DMS53 treated with DMSO at 0.1 percent for 48 hours (cell line): ENCODE measurements at regions not wholly inside any gene's neighbourhood (a gene's known extent, or its start where the extent isn't known, plus 50 kb on each side); places are given as distances from the start of the nearest gene placed in this dataset.
"Not testable (repeated sequence)": the region's sequence is repeated elsewhere in the genome, so short reads cannot be mapped to it uniquely, and the experiment has no call there.

Experiments
- DNase-seq: peaks from one replicate; lab custom pipeline; 2025; ENCODE audit not compliant: unreplicated experiment; lab: John Stamatoyannopoulos, UW

DNA sequence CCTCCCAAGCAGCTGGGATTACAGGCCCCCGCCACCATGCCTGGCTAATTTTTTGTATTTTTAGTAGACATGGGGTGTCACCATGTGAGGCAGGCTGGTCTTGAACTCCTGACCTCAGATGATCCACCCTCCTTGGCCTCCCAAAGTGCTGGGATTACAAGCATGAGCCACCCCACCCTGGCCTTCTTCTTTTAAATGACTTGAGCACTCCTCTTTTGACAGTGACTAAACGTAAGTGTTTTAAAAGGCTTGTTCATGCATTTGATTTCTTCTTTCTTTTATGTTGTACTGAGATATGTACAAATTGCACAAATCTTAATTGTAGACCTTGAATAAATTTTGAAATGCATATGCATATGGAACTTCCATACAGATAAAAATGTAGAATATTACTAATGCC, 337.9 kb downstream of the CETN3 start:
- DNase-seq: no peak

DNA sequence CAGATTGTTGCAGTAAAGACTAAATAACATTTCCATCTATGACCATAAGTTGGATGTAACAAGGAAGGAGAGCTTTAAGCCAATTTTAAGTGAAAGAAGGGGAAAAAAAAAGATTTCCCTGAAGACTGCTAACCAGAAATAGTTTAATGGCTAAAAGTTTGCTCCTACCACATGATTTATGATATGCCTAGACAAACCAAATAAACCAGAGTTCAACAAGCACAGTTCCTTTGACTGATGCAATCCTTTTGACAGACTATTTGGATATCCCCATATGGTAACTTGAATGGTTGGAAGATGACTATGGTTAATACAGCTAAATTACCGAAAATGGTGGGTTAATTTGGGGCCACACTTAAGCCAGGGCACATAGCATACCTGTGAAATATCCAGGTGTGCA, 338.5 kb downstream of the CETN3 start:
- DNase-seq: no peak

DNA sequence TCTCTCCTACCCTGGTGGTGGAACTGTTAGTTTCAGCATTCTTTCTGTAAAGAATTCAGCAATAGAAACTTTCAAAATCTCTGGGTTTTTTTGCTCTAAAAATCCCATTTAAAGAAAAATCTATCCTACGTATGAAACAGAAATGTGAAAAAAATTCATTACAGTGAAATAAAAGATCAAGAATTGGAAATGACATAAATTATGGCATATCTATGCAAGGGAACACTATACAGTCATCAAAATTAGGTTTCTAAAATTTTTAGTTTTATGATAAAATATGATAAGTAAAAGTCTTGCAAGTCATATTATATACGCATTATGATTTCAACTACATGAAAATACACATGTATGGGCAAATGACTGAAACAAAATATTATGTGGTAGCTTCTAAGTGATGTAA, 342.6 kb downstream of the CETN3 start:
- DNase-seq: no peak

DNA sequence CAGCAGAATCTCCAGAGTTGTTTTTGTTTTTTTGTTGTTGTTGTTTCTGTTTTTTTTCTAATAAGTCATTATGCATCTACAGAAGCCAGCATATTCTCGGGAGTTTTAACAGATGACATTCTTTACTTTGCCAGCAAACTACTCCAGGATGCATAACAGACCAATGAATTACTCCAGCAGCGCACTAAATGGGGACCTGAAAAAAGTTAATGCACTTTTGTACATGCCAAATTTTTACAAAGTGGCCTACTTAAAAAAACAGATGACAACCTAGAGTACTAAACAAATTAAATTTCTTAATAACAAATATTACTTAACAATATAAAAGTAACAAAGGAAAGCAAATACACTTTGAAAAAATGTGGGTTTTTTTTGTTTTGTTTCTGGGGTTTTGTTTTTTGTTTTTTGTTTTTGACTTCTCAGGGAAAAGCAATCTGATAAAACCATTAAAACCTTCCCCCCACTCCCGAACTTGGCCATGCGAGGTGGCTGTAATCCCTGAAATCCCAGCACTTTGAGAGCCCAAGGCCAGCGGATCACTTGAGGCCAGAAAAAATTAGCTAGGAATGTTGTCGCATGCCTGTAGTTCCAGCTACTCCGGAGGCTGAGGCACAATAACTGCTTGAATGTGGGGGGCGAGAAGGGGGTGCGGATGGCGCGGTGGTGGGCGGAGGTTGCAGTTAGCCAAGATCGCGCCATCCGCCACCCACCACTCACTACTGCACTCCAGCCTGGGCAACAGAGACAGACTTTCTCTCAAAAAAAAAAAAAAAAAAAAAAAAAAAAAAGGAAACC, 352.4 kb downstream of the CETN3 start:
- DNase-seq: no peak

DNA sequence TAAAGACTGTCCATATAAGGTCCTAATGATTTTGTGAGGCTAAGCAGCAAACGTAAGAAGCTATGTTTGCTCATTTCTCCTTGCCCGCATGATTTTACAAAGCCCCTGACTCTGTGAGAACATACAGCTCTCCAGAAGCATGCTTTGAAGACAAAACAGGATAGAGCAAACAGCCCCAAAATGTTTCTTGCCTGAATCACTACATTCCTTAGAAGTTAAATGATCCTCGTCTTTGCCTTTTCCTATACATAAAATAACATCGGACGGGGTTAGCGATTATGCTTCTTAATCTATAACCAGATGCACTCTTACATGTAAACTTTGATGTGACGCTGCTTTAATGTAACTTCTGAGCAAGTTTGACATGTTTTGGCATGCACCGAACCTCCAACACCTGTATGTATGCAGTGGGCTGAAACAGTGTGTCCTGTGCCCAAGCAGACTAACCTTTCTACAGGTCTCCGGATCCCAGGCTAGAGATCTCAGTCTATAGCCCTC, 353.7 kb downstream of the CETN3 start:
- no peak for DNase-seq

DNA sequence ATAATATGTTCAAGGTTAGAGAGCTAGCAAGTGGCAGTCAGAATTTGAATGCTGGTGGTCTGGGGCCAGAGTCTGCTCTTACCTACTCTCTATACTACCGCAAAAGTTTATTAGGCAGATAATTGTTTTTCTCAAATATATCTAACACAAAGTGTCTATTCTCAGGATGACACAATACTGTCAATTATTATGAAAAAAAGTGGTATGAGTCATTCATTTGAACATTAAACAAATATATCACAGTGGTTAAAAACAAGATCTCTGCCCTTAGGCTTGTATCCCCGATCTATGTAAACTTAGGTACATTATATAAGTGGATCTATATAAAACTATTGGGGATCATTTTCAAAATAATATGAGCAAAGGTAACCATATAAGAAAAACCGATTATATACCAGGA, 354.9 kb downstream of the CETN3 start:
- DNase-seq: peak; percentile 14

DNA sequence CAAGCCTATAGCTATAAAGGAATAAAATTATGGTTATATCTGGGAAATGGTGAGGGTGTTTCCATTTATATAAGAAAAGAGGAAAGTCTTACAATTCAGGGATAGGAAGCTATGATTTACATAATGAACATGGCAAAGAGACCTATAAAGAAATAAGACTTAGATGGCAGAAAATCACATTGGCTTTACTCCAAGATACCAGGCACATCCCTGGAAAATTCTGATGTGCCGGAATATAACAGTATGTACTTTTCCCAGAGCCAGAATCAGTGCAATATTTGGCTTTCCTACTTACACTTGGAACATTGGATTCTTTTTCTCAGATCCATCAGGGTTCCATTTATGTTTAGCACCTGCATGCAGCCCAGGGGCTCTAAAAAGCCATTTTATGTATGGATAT, 357.8 kb downstream of the CETN3 start:
- DNase-seq: no peak

DNA sequence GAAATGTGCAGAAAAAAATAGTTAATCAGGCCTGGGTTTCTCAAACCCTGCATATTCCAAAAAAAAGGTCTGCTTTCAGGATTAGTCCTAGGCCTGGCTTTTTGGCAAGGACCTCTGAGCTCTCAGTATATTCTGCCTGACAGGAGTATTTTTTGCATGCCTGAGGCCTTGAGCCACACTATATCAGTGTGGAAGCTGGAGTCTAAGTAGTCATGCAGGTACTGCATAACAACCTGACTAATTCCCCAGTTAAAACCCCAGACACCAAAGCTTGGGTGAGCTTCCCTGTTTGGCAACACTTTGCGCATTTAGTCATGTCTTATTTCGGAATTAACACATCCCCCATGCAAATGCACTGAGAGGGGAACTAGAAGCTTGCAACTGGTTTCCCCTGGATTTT, 359.5 kb downstream of the CETN3 start:
- DNase-seq: no peak

DNA sequence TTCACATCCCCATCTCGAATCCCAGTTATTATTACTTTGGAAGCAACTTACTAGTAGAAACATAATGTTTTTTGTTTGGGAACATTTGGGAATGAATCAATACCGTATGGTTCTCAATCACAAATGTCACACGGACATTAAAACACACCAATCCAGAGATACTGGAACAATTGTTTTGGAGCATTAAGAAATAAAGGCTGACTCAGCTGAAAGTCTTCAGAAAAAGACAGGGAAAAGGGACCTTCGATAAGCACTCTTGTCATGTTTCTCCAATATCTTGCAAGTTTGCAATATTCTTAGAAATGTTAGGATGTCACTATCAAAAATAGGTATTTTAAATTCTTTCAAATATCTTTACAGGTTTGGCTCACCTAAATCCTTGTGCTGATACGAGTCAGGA, 362.4 kb downstream of the CETN3 start:
- DNase-seq: no peak

DNA sequence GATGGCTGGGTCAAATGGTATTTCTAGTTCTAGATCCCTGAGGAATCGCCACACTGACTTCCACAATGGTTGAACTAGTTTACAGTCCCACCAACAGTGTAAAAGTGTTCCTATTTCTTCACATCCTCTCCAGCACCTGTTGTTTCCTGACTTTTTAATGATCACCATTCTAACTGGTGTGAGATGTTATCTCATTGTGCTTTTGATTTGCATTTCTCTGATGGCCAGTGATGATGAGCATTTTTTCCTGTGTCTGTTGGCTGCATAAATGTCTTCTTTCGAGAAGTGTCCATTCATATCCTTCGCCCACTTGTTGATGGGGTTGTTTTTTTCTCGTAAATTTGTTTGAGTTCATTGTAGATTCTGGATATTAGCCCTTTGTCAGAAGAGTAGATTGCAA, 369.5 kb downstream of the CETN3 start:
- DNase-seq: not testable (repeated sequence)

DNA sequence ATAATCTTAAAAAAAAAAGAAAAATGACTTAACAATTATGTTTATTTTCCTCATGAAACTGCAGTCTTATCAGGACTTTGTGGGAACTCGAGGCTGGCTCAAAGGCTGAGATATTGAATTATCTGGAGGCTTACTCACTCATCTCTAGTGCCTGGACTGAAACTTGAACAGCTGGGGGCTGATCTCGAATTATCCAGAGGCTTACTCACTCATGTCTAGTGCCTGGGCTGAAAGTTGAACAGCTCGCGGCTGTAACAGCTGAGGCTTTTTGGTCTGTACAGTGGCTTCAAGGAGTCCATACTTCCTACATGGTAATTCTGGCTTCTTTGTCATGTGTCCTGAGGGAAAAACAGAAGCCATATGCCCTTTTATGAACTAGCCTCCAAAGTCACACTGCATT, 371.9 kb downstream of the CETN3 start:
- no peak for DNase-seq

DNA sequence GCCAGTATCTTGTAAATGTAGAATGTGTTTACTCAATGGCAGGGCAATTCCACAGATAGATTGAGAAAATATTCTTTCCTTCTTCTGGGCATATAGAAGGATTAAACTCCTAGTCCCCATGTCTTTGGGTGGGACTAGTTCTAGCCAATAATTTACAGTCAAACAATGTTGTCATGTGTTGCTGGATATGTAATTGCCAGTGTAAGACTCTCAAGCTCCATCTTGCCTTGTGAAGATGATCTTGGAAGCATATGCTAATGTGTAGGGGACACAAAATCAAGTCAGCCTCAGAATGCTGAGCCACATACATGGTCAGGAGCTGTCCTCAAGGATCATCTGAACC, 386.9 kb downstream of the CETN3 start:
- DNase-seq: no peak

DNA sequence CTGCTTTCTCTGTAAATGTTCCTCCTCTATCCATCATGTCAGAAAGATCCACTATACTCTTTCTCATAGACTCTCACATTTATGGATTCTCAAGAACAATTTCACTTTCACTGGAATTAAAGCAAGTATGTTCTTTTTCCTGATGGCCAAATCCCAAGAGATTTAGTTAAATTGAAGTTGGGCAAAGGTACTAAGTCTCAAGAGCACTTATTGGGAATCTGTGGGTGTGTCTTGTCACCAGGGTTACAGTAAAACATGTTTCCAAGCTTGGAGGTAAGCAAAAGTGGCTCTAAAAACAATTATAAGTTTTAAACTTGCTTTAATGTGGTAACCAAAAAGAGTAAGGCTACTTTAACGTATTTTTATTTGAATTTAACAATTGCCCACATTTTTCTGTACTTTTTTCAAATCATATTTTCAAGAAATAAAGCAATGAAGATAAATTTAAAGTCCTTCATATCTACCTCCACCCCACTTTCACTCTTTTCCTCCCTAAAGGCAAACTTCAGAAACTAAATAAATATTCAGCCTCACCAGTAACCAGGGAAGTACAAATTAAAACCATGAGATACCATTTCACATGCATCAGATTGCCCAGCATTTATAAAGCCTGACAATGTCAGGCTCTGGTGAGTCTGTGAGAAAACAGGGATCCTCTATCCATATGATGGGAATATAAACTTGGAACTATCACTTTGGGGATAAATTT, 387.4 kb downstream of the CETN3 start:
- DNase-seq: no peak

DNA sequence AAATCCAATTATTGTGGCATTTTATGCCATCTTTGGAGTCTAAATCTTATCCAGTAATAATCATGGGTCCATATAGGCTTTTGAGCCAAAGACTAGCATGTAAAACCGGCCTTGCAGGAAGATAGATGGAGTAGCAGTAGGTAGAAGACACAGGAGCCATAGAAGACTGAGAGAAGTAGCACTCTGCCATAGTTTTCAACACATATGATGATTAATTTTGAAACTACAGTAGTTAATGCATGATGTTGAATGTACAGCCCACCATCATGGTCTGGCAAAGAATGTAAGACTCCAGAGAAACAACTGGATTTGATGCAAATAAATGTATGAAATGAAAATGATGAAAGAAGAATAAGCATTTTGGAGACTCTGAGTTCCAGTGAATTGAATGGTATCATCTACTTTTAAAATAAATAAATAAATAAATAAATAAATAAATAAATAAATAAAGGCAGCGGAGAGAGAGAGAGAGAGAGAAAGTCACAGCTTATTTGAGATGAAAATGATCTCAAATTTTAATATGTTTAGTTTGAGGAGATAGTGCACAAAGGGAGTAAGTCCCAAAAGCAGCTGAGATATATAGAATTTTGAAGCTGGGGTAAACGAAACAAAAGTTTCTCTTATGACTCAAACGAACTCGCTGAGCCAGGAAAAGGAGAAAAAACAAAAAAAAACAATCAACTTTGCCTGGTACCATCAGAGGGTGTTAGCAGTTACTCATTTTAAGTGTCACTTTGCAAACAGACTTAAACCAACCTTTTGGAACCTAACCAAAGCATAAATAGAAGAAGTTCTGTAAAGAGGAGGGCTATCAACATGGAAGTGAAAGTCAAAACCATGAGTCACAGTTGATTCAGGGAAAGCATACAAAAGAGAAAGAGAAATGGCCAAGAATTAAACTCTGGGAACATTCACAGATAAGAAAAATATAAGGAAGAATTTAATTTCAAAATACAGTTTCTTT, 388.7 kb downstream of the CETN3 start:
- DNase-seq: peak; percentile 81

DNA sequence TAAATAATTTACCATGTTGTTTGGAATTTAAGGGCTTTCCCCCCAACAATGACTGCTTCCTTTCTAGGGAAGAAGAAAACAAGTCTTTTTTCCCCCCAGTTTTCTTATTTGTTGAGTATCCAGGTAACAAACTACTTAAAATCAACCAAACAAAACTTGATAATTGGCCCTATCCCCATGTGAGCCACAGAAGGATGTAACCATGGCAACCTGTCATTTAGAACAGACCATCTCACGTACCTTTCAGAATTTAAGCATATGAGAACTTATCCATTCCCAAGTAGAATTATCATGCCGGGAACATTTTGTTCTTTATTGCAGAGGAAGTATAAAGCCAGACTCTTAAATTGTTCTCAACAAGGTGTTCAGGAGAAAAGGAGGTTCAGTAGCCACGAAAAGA, 392.3 kb downstream of the CETN3 start:
- no peak for DNase-seq

DNA sequence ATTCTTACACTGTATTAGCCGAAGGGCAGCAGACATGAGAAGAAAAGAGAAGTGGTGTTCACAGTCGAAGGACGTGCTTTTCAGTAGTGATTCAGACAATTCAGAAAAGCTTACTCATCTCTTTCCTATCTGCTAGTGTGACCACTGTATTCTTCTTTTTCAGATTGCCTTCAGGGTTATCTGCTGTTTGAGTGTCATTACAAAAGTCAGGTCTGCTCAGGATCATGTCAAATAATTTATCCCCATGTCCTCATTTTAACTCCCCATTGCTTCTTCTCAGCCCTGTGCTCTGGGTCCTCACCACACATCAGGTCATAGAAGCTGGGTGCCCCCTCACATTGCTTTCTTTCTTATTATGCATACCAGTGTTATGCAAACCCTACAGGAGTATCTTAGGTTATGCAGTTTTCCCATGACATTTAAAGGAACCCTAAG, 394.0 kb downstream of the CETN3 start:
- DNase-seq: no peak

DNA sequence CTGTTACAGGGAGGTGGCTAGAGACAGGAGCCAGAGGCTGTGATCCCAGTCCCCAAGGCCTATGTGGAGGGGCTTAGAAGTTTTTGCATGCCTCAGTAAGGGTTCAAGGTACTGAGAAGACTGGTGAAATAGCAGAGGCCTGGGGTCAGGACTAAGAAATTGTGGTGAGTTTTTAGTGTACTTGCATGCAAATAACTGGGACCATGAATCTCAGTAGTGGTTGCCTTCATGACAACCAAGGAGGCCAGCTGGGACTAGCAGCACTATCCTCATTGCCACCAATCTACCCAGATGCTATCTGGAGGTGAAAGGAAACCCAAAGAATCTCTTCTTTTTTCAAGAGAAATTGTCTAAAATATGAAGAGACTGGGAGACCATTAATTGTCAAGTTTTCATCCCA, 395.1 kb downstream of the CETN3 start:
- no peak for DNase-seq

DNA sequence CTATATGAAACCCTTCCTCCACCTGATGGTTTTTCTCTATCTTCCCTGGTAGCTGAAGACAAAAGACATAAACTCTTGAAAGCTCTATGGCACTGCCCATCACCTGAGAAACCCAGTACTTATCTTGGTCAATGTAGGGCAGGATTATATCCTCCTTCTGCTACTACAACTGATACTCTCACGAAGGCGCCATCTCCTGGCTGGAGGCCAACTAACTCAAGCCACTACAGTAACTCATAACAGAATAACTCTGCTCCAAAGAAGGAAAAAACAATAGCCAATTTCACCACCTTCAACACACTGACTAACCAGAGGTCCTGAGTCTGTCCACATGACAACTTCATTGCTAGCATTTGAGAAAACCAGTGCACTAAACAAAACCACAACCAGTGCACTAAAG, 409.2 kb downstream of the CETN3 start:
- no peak for DNase-seq

DNA sequence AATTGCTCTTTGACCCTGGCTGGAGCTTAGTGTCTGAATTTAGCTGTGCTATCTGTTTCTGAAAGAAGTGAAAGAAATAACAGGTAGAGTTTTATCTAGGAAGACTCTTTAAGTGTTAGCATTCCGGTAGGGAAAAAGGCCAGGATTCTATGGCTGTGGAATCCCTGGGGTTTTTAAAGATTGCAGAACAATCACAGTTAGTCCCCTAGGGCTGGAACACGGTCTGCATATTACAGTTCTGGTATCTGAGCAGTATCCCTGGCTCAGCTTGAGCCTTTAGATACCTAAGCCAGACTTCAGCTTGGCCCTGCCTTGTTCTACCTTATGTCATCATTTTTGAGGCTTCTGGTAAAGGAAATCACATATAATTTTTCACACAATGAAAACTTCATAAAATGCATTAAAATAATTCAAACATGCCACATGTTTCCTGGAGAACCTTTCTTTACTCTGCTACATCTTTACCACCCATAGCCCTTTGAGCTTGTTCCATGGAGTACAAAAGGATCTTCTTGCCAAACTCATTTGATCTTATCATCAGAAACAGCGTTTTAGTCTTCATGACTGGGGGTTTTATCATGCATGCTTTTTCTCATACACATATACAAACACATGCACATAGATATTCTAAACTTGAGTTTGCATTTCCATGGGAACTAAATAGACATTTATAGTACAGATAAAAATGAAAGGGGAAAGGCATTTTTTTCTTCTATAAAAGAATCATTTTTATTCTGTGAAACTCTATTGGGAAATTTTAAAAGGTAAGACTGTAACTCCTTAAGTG, 410.8 kb downstream of the CETN3 start:
- DNase-seq: no peak

DNA sequence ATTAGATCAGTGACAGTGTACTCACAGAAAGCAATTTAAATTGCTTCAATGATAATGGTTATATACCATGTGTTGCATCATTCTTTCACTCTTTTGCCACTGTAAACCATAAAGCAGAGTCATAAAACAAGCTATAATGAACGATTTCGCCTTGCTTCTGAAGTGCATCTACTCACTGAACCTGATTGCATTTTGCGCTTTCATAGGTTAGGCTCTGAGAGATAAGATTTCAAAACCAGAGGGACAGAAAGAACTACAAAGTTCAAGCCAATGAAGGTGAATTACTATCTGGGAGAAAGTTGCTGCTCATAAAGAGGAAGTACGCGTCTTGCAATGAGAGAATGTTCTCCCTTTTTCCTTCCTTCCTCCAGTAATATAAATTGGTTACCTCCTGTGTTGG, 412.7 kb downstream of the CETN3 start:
- DNase-seq: no peak

DNA sequence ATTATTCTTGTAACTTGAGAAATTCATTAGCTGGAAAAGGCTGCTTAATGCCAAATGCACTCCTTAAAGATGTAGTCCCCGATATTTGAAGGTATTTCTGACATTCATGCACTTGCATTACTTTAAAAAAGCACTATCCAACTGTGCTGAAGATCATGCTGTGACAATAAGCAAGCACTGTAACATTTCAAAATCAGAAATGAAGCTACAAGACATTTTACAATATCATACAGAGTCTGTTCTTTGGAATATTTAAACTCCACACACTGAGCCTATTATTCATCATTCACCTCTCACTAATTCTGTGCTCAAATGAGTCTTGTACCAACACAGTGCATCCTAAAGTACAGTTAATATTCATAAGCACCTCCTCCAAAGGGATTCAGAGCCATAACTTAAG, 413.2 kb downstream of the CETN3 start:
- no peak for DNase-seq
